ENCODE measurements at regions not wholly inside any gene's neighbourhood (a gene's known extent, or its start where the extent isn't known, plus 50 kb on each side); places are given as distances from the start of the nearest gene placed in this dataset.
"Not testable (repeated sequence)": the region's sequence is repeated elsewhere in the genome, so short reads cannot be mapped to it uniquely, and the experiment has no call there.

DNA sequence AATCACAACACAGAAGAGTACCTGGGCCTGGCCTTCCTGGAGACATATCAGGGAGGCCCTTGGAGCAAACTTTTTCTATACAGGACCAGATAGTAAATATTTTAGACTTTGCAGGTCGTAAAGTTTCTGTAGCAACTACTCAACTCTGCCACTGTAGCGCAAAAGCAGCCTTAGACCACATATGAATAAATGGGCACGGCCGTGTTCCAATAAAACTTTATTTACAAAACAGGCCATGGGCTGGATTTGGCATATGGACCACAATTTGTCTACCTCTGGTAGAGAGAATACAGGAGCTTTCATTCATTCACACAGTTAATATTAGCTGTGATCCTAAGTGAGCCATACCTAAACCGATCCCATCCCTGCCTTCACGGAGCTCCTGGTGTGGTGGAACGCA lies 98.6 kb upstream of the CAB39 start:
- no peak overlapping the region for H3K4me3 ChIP-seq (ENCODE audit: low read depth, low read length)
- DNase-seq (ENCODE audit: low read depth) = no peak
- TF ChIP-seq, protein P1, sequence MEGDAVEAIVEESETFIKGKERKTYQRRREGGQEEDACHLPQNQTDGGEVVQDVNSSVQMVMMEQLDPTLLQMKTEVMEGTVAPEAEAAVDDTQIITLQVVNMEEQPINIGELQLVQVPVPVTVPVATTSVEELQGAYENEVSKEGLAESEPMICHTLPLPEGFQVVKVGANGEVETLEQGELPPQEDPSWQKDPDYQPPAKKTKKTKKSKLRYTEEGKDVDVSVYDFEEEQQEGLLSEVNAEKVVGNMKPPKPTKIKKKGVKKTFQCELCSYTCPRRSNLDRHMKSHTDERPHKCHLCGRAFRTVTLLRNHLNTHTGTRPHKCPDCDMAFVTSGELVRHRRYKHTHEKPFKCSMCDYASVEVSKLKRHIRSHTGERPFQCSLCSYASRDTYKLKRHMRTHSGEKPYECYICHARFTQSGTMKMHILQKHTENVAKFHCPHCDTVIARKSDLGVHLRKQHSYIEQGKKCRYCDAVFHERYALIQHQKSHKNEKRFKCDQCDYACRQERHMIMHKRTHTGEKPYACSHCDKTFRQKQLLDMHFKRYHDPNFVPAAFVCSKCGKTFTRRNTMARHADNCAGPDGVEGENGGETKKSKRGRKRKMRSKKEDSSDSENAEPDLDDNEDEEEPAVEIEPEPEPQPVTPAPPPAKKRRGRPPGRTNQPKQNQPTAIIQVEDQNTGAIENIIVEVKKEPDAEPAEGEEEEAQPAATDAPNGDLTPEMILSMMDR (IDR thresholded peaks at IDR 0.05; ENCODE audit: insufficient read depth, low read depth, low read length, missing control alignments) = no peak

DNA sequence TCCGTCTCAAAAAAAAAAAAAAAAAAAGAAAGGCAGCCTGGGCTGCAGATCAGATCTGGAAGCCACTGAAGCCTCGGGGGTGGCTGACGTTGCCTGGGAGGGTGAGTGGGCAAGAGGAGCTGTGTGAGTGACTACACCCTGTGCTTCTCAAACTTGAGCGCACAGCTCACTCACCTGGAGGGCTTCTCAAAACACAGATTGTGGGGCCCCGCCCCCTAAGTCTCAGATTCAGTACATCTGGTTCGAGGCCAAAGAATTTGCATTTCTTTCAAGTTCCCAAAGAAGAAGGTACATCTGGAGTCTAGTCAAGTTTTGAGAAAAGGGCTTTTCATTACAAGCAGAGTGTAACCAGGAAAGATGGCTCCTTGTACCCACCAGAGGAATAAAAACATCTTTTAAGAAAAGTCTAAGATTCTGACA lies 97.7 kb upstream of the CAB39 start:
- TF ChIP-seq, protein P1 (IDR thresholded peaks at IDR 0.05; ENCODE audit: insufficient read depth, low read depth, low read length, missing control alignments) = no peak
- H3K4me3 ChIP-seq (ENCODE audit: low read depth, low read length) = peak overlapping the region; percentile 41
- DNase-seq (ENCODE audit: low read depth) = peak; percentile 93

DNA sequence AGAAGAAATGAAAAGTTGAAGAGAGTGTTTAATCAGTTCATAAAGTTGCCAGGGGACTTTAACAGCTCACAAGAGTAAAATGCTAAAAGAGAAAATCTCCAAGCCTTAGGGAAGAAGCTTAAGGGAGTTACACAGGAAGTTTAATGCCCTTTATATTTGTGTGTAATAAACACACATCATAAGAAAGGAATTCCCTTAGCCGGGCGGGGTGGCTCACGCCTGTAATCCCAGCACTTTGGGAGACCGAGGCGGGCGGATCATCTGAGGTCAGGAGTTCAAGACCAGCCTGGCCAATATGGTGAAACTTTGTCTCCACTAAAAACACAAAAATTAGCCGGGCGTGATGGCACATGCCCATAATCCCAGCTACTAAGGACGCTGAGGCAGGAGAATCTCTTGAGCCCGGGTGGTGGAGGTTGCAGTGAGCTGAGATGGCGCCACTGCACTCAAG lies 95.4 kb upstream of the CAB39 start:
- DNase-seq (ENCODE audit: low read depth) = not testable (repeated sequence)

DNA sequence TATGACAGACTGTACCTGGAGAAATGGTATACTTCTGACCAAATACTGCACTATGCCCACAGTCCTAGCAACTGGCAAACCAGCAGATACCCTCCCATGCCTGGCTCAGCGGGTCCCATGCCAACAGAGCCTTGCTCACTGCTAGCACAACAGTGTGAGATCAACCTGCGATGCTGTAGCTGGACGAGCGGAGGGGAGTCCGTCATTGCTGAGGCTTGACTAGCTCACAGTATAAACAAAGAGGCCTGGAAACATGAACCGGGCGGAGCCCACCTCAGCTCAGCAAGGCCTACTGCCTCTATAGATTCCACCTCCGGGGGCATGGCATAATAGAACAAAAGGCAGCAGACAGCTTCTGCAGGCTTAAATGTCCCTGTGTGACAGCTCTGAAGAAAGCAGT lies 93.2 kb upstream of the CAB39 start:
- no peak for DNase-seq (ENCODE audit: low read depth)
- TF ChIP-seq, protein P1 (IDR thresholded peaks at IDR 0.05; ENCODE audit: insufficient read depth, low read depth, low read length, missing control alignments) = no peak
- no peak overlapping the region for H3K4me3 ChIP-seq (ENCODE audit: low read depth, low read length)

More for the DNA sequence above, 95.4 kb upstream of the CAB39 start:
- H3K4me3 ChIP-seq (ENCODE audit: low read depth, low read length) = not testable (repeated sequence)

DNA sequence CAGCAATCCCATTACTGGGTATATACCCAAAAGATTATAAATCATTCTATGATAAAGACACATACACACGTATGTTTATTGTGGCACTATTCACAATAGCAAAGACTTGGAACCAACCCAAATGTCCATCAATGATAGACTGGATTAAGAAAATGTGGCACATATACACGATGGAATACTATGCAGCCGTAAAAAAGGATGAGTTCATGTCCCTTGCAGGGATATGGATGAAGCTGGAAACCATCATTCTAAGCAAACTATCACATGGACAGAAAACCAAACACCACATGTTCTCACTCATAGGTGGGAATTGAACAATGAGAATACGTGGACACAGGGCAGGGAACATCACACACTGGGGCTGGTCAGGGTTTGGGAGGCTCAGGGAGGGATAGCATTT lies 87.4 kb upstream of the CAB39 start:
- H3K4me3 ChIP-seq (ENCODE audit: low read depth, low read length); DNase-seq (ENCODE audit: low read depth): not testable (repeated sequence)

DNA sequence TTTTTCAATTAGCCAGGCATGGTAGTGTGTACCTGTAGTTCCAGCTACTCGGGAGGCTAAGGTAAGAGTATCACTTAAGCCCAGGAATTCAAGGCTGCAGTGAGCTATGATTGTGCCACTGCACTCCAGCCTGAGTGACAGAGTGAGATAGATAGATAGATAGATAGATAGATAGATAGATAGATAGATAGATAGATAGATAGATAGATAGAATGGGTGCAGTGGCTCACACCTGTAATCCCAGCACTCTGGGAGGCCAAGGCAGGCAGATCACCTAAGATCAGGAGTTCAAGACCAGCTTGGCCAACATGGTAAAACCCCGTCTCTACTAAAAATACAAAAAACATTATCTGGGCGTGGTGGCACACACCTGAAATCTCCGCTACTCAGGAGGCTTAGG lies 85.6 kb upstream of the CAB39 start:
- not testable (repeated sequence) for DNase-seq (ENCODE audit: low read depth); H3K4me3 ChIP-seq (ENCODE audit: low read depth, low read length)

DNA sequence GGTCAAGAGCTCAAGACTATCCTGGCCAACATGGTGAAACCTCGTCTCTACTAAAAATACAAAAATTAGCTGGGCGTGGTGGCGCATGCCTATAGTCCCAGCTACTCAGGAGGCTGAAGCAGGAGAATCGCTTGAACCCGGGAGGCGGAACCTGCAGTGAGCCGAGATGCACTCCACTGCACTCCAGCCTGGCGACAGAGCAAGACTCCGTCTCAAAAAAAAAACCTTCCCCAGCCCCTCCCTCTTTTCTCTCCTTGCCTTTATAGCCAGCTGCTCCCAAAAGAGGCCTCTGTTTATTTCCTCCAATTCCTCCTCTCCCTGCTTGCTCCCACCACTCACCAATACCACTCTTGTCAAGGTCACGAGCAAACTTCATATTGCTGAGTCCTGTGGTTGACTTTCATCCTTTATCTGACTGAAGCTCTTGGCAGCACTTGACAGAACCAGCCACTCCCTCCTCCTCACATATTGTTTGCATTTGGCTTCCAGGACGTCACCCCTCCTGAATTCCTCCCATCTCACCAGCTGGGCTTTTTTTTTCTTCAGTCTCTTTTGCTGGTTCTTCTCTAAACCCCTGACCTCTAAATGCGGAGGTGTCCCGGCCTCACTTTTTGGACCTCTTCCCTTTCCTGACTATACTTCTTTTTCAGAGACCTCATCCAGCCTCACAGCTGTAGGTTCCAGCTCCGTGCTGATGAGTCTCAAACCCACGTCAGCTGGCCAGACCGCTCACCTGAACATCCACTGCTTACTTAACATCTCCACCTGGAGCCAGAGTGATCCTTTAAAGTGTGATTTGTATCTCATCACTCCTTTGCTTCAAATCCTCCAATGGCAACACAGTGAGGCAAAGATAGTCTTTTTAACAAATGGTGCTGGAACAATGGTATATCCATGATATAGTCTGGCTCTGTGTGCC lies 84.6 kb upstream of the CAB39 start:
- DNase-seq (ENCODE audit: low read depth) = no peak
- H3K4me3 ChIP-seq (ENCODE audit: low read depth, low read length) = no peak overlapping the region
- TF ChIP-seq, protein P1 (IDR thresholded peaks at IDR 0.05; ENCODE audit: insufficient read depth, low read depth, low read length, missing control alignments) = no peak

DNA sequence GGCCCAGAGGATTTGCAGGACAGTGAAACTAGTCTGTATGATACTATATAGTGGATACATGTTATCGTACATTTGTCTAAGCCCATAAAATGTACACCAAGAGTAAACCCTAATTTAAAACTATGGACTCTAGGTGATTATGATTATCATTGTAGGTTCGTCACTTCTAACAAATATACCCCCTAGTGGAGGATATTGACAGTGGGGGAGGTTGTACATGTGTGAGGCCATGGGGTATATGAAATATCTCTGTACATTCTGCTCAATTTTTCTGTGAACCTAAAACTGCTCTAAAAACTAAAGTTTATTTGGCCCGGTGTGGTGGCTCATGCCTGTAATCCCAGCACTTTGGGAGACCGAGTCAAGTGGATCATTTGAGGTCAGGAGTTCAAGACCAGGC lies 81.2 kb upstream of the CAB39 start:
- no peak overlapping the region for H3K4me3 ChIP-seq (ENCODE audit: low read depth, low read length)
- TF ChIP-seq, protein P1 (IDR thresholded peaks at IDR 0.05; ENCODE audit: insufficient read depth, low read depth, low read length, missing control alignments) = peak; percentile 17
- no peak for DNase-seq (ENCODE audit: low read depth)
